ENCODE measurements at regions not wholly inside any gene's neighbourhood (a gene's known extent, or its start where the extent isn't known, plus 50 kb on each side); places are given as distances from the start of the nearest gene placed in this dataset.

- Histone ChIP-seq H3K27ac (no peak overlapping the region), H3K4me1 (peaks cover 8% of the 10 kb centered on the region; the same call in 2 of the 3 replicates), H3K4me3 (no peak overlapping the region), H3K4me2 (peak overlapping the region; percentile 38; the same call in 1 of the 3 replicates), H3K9me3 (no peaks in the 10 kb centered on the region)
- WGBS (ENCODE audit: missing lambda C conversion rate), result 98% methylated on average over 1 of the region's 1 CpG
- ChIA-PET POLR2A (no interaction called here), CTCF (interaction anchor here (1.1 kb wide), 1 partner anchor 49 kb away, joined by 3 read pairs; no protein-coding TSS in a partner anchor)
- no peak for FAIRE-seq
- TF ChIP-seq CTCF (IDR thresholded peaks at IDR 0.05), result no peak
- TF ChIP-seq SREBF2 (IDR thresholded peaks at IDR 0.05), result no peak
- no peak for TF ChIP-seq KDM1A (IDR thresholded peaks at IDR 0.05; ENCODE audit: low read depth)
- TF ChIP-seq TFCP2L1 (CRISPR knock-in tag; IDR thresholded peaks at IDR 0.05), result no peak
- no peak for TF ChIP-seq MYC (IDR thresholded peaks at IDR 0.05; ENCODE audit: borderline replicate concordance, low read length)
- no peak for TF ChIP-seq JUNB (IDR thresholded peaks at IDR 0.05)
- no peak for TF ChIP-seq CBX2 (IDR thresholded peaks at IDR 0.05; ENCODE audit: borderline replicate concordance, low read depth)
- TF ChIP-seq EHF (CRISPR knock-in tag; IDR thresholded peaks at IDR 0.05), result no peak
- TF ChIP-seq RARB (CRISPR knock-in tag; IDR thresholded peaks at IDR 0.05), result no peak
- TF ChIP-seq PBX3 (IDR thresholded peaks at IDR 0.05), result no peak
- no peak for TF ChIP-seq HEYL (CRISPR knock-in tag; IDR thresholded peaks at IDR 0.05)
- TF ChIP-seq BCL3 (IDR thresholded peaks at IDR 0.05), result no peak
- no peak for ATAC-seq
- DNase-seq (ENCODE audit: low read depth in 1 of 2, low spot score in 1 of 2), result no peak
Measured at GRCh38 chr2:58620896-58621295, 379.8 kb upstream of the FANCL start.

- POLR2A ChIA-PET, result no interaction called here
- CTCF ChIA-PET, result interaction anchor here (1.1 kb wide), 1 partner anchor 48 kb away, joined by 3 read pairs; no protein-coding TSS in a partner anchor
- Histone ChIP-seq H3K4me2 (peak overlapping the region; percentile 38), H3K9me3 (no peaks in the 10 kb centered on the region), H3K4me1 (peaks cover 8% of the 10 kb centered on the region; the same call in 2 of the 3 replicates), H3K27ac (no peak overlapping the region), H3K4me3 (no peak overlapping the region)
- WGBS (ENCODE audit: missing lambda C conversion rate), result 37% methylated on average over 5 of the region's 5 CpGs
- FAIRE-seq, result no peak
- no peak for DNase-seq (ENCODE audit: low read depth in 1 of 2, low spot score in 1 of 2)
- ATAC-seq, result peak; percentile 38 to 39; a peak in 3 of 6 replicates
- no peak for TF ChIP-seq JUNB (IDR thresholded peaks at IDR 0.05)
- no peak for TF ChIP-seq HEYL (CRISPR knock-in tag; IDR thresholded peaks at IDR 0.05)
- no peak for TF ChIP-seq ZNF302 (CRISPR knock-in tag; IDR thresholded peaks at IDR 0.05)
- no peak for TF ChIP-seq CEBPB (IDR thresholded peaks at IDR 0.05)
- TF ChIP-seq RNF2 (IDR thresholded peaks at IDR 0.05; ENCODE audit: borderline replicate concordance, low read depth), result no peak
- TF ChIP-seq ZSCAN20 (CRISPR knock-in tag; IDR thresholded peaks at IDR 0.05), result no peak
- no peak for TF ChIP-seq PHF8 (IDR thresholded peaks at IDR 0.05; ENCODE audit: borderline replicate concordance, low read depth)
Measured at GRCh38 chr2:58620093-58620492, 379.0 kb upstream of the FANCL start.

- ChIA-PET POLR2A (no interaction called here), CTCF (interaction anchor here (1.3 kb wide), 1 partner anchor 8 kb away, joined by 3 read pairs; no protein-coding TSS in a partner anchor)
- DNase-seq (ENCODE audit: low read depth in 1 of 2, low spot score in 1 of 2) (no peak), FAIRE-seq (no peak), ATAC-seq (no peak)
- TF ChIP-seq ESRRA (IDR thresholded peaks at IDR 0.05; ENCODE audit: borderline replicate concordance, low read length) (no peak), JUN (IDR thresholded peaks at IDR 0.05) (no peak), FOXS1 (CRISPR knock-in tag; IDR thresholded peaks at IDR 0.05) (no peak), ZNF302 (CRISPR knock-in tag; IDR thresholded peaks at IDR 0.05) (no peak), SREBF2 (IDR thresholded peaks at IDR 0.05) (no peak)
- no peak overlapping the region for H3K4me3 ChIP-seq
- no peak overlapping the region for H3K4me2 ChIP-seq
- no peak overlapping the region for H3K27ac ChIP-seq
- no peaks in the 10 kb centered on the region for H3K9me3 ChIP-seq
- 70% methylated on average over 1 of the region's 1 CpG for WGBS (ENCODE audit: missing lambda C conversion rate)
- H3K4me1 ChIP-seq, result peaks cover 10% of the 10 kb centered on the region; the same call in 2 of the 3 replicates
Measured at GRCh38 chr2:58616961-58617360, 375.8 kb upstream of the FANCL start.

Measured in A549 (cell line).